ENCODE measurements at regions not wholly inside any gene's neighbourhood (a gene's known extent, or its start where the extent isn't known, plus 50 kb on each side); places are given as distances from the start of the nearest gene placed in this dataset.

DNA sequence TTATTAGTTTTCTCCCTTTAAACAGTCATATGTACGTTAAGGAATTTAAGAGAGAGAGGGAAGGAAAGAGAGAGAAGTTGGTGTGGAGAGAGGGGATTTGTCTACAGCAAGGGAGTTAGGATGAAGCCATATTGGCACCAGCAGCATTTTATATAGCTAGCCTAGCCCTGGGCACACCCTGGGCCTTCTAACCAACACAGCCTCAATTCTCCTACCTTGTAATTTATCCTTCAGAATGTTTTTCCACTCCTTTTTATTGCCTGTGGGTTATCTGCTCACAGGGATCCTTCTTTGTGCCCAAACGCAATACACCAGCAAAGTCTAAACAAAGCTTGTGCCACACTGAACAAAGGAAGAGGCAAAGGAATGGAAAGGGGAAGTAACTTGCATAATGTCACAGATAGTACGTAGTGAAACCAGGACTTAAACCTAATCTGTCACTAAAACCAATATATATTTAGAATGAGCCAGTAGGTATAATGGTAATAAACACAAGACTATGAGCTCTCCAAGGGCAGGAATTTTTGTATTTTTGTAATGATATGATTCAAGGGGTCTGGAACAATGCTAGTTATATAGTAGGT, 613.8 kb upstream of the TENM4 start:
- no peaks in the 10 kb centered on the region for H3K27me3 ChIP-seq (ENCODE audit: control insufficient read depth, insufficient read depth, low read length)
- no peaks in the 10 kb centered on the region for H3K4me1 ChIP-seq (ENCODE audit: control insufficient read depth, insufficient read depth, low read length)
- in situ Hi-C loops (cut with HindIII; ENCODE audit: low pct_unique_long_range_greater_than_20kb, low sequenced_read_pairs) (no loop called here), intact Hi-C loops (cut with micrococcal nuclease; ENCODE audit: unreplicated experiment) (no loop called here)
- TF ChIP-seq REST (IDR thresholded peaks at IDR 0.05; ENCODE audit: insufficient read depth in 1 of 2, low read depth in 2 of 2, low read length in 1 of 2) (no peak), POLR2AphosphoS5 (IDR thresholded peaks at IDR 0.05; ENCODE audit: low read depth, low read length) (no peak), TCF7L2 (IDR thresholded peaks at IDR 0.05; ENCODE audit: low read depth, low read length) (no peak), SIN3A (IDR thresholded peaks at IDR 0.05; ENCODE audit: borderline replicate concordance, insufficient read depth, low read depth, low read length) (no peak)
- TF ChIP-seq, protein P1, sequence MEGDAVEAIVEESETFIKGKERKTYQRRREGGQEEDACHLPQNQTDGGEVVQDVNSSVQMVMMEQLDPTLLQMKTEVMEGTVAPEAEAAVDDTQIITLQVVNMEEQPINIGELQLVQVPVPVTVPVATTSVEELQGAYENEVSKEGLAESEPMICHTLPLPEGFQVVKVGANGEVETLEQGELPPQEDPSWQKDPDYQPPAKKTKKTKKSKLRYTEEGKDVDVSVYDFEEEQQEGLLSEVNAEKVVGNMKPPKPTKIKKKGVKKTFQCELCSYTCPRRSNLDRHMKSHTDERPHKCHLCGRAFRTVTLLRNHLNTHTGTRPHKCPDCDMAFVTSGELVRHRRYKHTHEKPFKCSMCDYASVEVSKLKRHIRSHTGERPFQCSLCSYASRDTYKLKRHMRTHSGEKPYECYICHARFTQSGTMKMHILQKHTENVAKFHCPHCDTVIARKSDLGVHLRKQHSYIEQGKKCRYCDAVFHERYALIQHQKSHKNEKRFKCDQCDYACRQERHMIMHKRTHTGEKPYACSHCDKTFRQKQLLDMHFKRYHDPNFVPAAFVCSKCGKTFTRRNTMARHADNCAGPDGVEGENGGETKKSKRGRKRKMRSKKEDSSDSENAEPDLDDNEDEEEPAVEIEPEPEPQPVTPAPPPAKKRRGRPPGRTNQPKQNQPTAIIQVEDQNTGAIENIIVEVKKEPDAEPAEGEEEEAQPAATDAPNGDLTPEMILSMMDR (IDR thresholded peaks at IDR 0.05), result no peak
- ChIA-PET POLR2A (no interaction called here), CTCF (no interaction called here)
- H3K9me3 ChIP-seq (ENCODE audit: control insufficient read depth, insufficient read depth, low read depth, low read length), result no peaks in the 10 kb centered on the region
- H3K27ac ChIP-seq (ENCODE audit: low read length), result no peak overlapping the region
- ATAC-seq (no peak), DNase-seq (ENCODE audit: low read depth, low spot score) (no peak)
- no peak overlapping the region for H3K4me3 ChIP-seq (ENCODE audit: low read depth in 2 of 2, low read length in 2 of 2)
- BruUV-seq (replicated peaks), result no TSS peak
- H3K36me3 ChIP-seq (ENCODE audit: control insufficient read depth, insufficient read depth, low read length), result no peaks in the 10 kb centered on the region

GRCh38 chr11:80048513-80048912, 607.7 kb upstream of the TENM4 start:
- no peaks in the 10 kb centered on the region for H3K4me1 ChIP-seq (ENCODE audit: control insufficient read depth, insufficient read depth, low read length)
- H3K9me3 ChIP-seq (ENCODE audit: control insufficient read depth, insufficient read depth, low read depth, low read length), result no peaks in the 10 kb centered on the region
- intact Hi-C loops (cut with micrococcal nuclease; ENCODE audit: unreplicated experiment) (no loop called here), in situ Hi-C loops (cut with HindIII; ENCODE audit: low pct_unique_long_range_greater_than_20kb, low sequenced_read_pairs) (no loop called here)
- H3K27me3 ChIP-seq (ENCODE audit: control insufficient read depth, insufficient read depth, low read length), result no peaks in the 10 kb centered on the region
- BruUV-seq (replicated peaks), result no TSS peak
- POLR2A ChIA-PET, result no interaction called here
- no peak overlapping the region for H3K4me3 ChIP-seq (ENCODE audit: low read depth in 2 of 2, low read length in 2 of 2)
- no peak overlapping the region for H3K27ac ChIP-seq (ENCODE audit: low read length)
- TF ChIP-seq TCF7L2 (IDR thresholded peaks at IDR 0.05; ENCODE audit: low read depth, low read length) (no peak), POLR2AphosphoS5 (IDR thresholded peaks at IDR 0.05; ENCODE audit: low read depth, low read length) (no peak), REST (IDR thresholded peaks at IDR 0.05; ENCODE audit: insufficient read depth in 1 of 2, low read depth in 2 of 2, low read length in 1 of 2) (no peak), SIN3A (IDR thresholded peaks at IDR 0.05; ENCODE audit: borderline replicate concordance, insufficient read depth, low read depth, low read length) (no peak)
- TF ChIP-seq, protein P1 (IDR thresholded peaks at IDR 0.05), result no peak
- no peaks in the 10 kb centered on the region for H3K36me3 ChIP-seq (ENCODE audit: control insufficient read depth, insufficient read depth, low read length)
- CTCF ChIA-PET, result no interaction called here
- no peak for DNase-seq (ENCODE audit: low read depth, low spot score)
- no peak for ATAC-seq

Data from Panc1 (cell line).